ENCODE measurements at regions not wholly inside any gene's neighbourhood (a gene's known extent, or its start where the extent isn't known, plus 50 kb on each side); places are given as distances from the start of the nearest gene placed in this dataset.
"Not testable (repeated sequence)": the region's sequence is repeated elsewhere in the genome, so short reads cannot be mapped to it uniquely, and the experiment has no call there.

GRCh38 chr7:83835424-83835823 is 186.5 kb upstream of the SEMA3E start:
- H4K20me1 ChIP-seq (ENCODE audit: control insufficient read depth, extremely low read depth, insufficient read depth, low read length) = no peaks in the 10 kb centered on the region
- H3K4me2 ChIP-seq (ENCODE audit: control insufficient read depth, extremely low read depth, insufficient read depth, low read depth, low read length) = no peak overlapping the region
- dilution Hi-C loops (cut with MboI; ENCODE audit: extremely low pct_ligation_motif_present, low sequenced_read_pairs) = no loop called here
- H3K4me3 ChIP-seq (ENCODE audit: control insufficient read depth in 2 of 3, extremely low read depth in 1 of 3, insufficient read depth in 2 of 3, low read depth in 1 of 3, low read length in 3 of 3) = no peak overlapping the region
- no peaks in the 10 kb centered on the region for H3K4me1 ChIP-seq (ENCODE audit: control insufficient read depth, extremely low read depth, insufficient read depth, low read length)
- TF ChIP-seq EZH2 (IDR thresholded peaks at IDR 0.05; ENCODE audit: low read length) = no peak
- no peak for TF ChIP-seq CTCF (optimal IDR thresholded peaks at IDR 0.05 in 1 of 3, IDR thresholded peaks at IDR 0.05 in 1 of 3, conservative IDR thresholded peaks at IDR 0.05 in 1 of 3; ENCODE audit: extremely low read depth in 1 of 3, insufficient read depth in 2 of 3, low read length in 3 of 3)
- no peaks in the 10 kb centered on the region for H3K9me1 ChIP-seq (ENCODE audit: control insufficient read depth, extremely low read depth, insufficient read depth, low read length)
- no peak overlapping the region for H2AFZ ChIP-seq (ENCODE audit: control insufficient read depth, low read length)
- FAIRE-seq (no peak), DNase-seq (ENCODE audit: low read depth, low spot score) (no peak)
- no peaks in the 10 kb centered on the region for H3K79me2 ChIP-seq (ENCODE audit: control insufficient read depth, insufficient read depth, low read length)
- H3K36me3 ChIP-seq (ENCODE audit: control insufficient read depth in 2 of 2, extremely low read depth in 1 of 2, insufficient read depth in 2 of 2, low read length in 2 of 2) = no peaks in the 10 kb centered on the region
- H3K27ac ChIP-seq (ENCODE audit: control insufficient read depth, insufficient read depth, low read length) = no peak overlapping the region
- H3K9ac ChIP-seq (ENCODE audit: control insufficient read depth, extremely low read depth, insufficient read depth, low read length) = no peak overlapping the region
- no peaks in the 10 kb centered on the region for H3K9me3 ChIP-seq (ENCODE audit: control insufficient read depth, low read depth, low read length)
- no peaks in the 10 kb centered on the region for H3K27me3 ChIP-seq (ENCODE audit: control insufficient read depth, extremely low read depth, insufficient read depth, low read length)

GRCh38 chr7:83833721-83834120 is 184.8 kb upstream of the SEMA3E start:
- FAIRE-seq; dilution Hi-C loops (cut with MboI; ENCODE audit: extremely low pct_ligation_motif_present, low sequenced_read_pairs): not testable (repeated sequence)

GRCh38 chr7:83832009-83832408 is 183.1 kb upstream of the SEMA3E start:
- H3K36me3 ChIP-seq (ENCODE audit: control insufficient read depth in 2 of 2, extremely low read depth in 1 of 2, insufficient read depth in 2 of 2, low read length in 2 of 2) = no peaks in the 10 kb centered on the region
- dilution Hi-C loops (cut with MboI; ENCODE audit: extremely low pct_ligation_motif_present, low sequenced_read_pairs) = no loop called here
- H3K27ac ChIP-seq (ENCODE audit: control insufficient read depth, insufficient read depth, low read length) = no peak overlapping the region
- H3K4me1 ChIP-seq (ENCODE audit: control insufficient read depth, extremely low read depth, insufficient read depth, low read length) = no peaks in the 10 kb centered on the region
- H3K9ac ChIP-seq (ENCODE audit: control insufficient read depth, extremely low read depth, insufficient read depth, low read length) = no peak overlapping the region
- no peak for FAIRE-seq
- no peak overlapping the region for H3K4me3 ChIP-seq (ENCODE audit: control insufficient read depth in 2 of 3, extremely low read depth in 1 of 3, insufficient read depth in 2 of 3, low read depth in 1 of 3, low read length in 3 of 3)
- H3K9me1 ChIP-seq (ENCODE audit: control insufficient read depth, extremely low read depth, insufficient read depth, low read length) = no peaks in the 10 kb centered on the region
- no peaks in the 10 kb centered on the region for H3K79me2 ChIP-seq (ENCODE audit: control insufficient read depth, insufficient read depth, low read length)
- H2AFZ ChIP-seq (ENCODE audit: control insufficient read depth, low read length) = no peak overlapping the region
- no peak overlapping the region for H3K4me2 ChIP-seq (ENCODE audit: control insufficient read depth, extremely low read depth, insufficient read depth, low read depth, low read length)
- TF ChIP-seq EZH2 (IDR thresholded peaks at IDR 0.05; ENCODE audit: low read length) (no peak), CTCF (optimal IDR thresholded peaks at IDR 0.05 in 1 of 3, IDR thresholded peaks at IDR 0.05 in 1 of 3, conservative IDR thresholded peaks at IDR 0.05 in 1 of 3; ENCODE audit: extremely low read depth in 1 of 3, insufficient read depth in 2 of 3, low read length in 3 of 3) (no peak)
- H3K27me3 ChIP-seq (ENCODE audit: control insufficient read depth, extremely low read depth, insufficient read depth, low read length) = no peaks in the 10 kb centered on the region
- no peaks in the 10 kb centered on the region for H3K9me3 ChIP-seq (ENCODE audit: control insufficient read depth, low read depth, low read length)
- H4K20me1 ChIP-seq (ENCODE audit: control insufficient read depth, extremely low read depth, insufficient read depth, low read length) = no peaks in the 10 kb centered on the region
- no peak for DNase-seq (ENCODE audit: low read depth, low spot score)

More at GRCh38 chr7:83833721-83834120, 184.8 kb upstream of the SEMA3E start:
- not testable (repeated sequence) for H3K27me3 ChIP-seq (ENCODE audit: control insufficient read depth, extremely low read depth, insufficient read depth, low read length); H4K20me1 ChIP-seq (ENCODE audit: control insufficient read depth, extremely low read depth, insufficient read depth, low read length); H2AFZ ChIP-seq (ENCODE audit: control insufficient read depth, low read length); H3K27ac ChIP-seq (ENCODE audit: control insufficient read depth, insufficient read depth, low read length); H3K9me3 ChIP-seq (ENCODE audit: control insufficient read depth, low read depth, low read length); H3K4me1 ChIP-seq (ENCODE audit: control insufficient read depth, extremely low read depth, insufficient read depth, low read length); H3K4me3 ChIP-seq (ENCODE audit: control insufficient read depth in 2 of 3, extremely low read depth in 1 of 3, insufficient read depth in 2 of 3, low read depth in 1 of 3, low read length in 3 of 3); H3K9me1 ChIP-seq (ENCODE audit: control insufficient read depth, extremely low read depth, insufficient read depth, low read length); H3K79me2 ChIP-seq (ENCODE audit: control insufficient read depth, insufficient read depth, low read length); H3K4me2 ChIP-seq (ENCODE audit: control insufficient read depth, extremely low read depth, insufficient read depth, low read depth, low read length); H3K9ac ChIP-seq (ENCODE audit: control insufficient read depth, extremely low read depth, insufficient read depth, low read length); H3K36me3 ChIP-seq (ENCODE audit: control insufficient read depth in 2 of 2, extremely low read depth in 1 of 2, insufficient read depth in 2 of 2, low read length in 2 of 2); DNase-seq (ENCODE audit: low read depth, low spot score)
